GM10266 (cell line): ENCODE measurements at regions not wholly inside any gene's neighbourhood (a gene's known extent, or its start where the extent isn't known, plus 50 kb on each side); places are given as distances from the start of the nearest gene placed in this dataset.

Experiments used
- DNase-seq: peaks from one replicate; pipeline ENCODE4 v3.0.0; 2012; ENCODE audit errors: extremely low spot score
- CTCF ChIP-seq: IDR thresholded peaks from 2 replicates; pipeline ENCODE4 v1.5.1; 2012; ENCODE audit warnings: mild to moderate bottlenecking, low read depth; ENCODE audit not compliant: control insufficient read depth, insufficient read depth; ENCODE audit errors: missing control alignments

GRCh38 chr20:51287628-51288413 is 254.7 kb downstream of the NFATC2 start:
- no peak for TF ChIP-seq CTCF
- DNase-seq = no peak

- TF ChIP-seq CTCF = no peak
- DNase-seq = no peak
Measured at GRCh38 chr20:51286758-51287157, 255.8 kb downstream of the NFATC2 start.

- no peak for TF ChIP-seq CTCF
- no peak for DNase-seq
Measured at GRCh38 chr20:51285684-51286083, 256.8 kb downstream of the NFATC2 start.

- TF ChIP-seq CTCF = no peak
- no peak for DNase-seq
Measured at GRCh38 chr20:51284871-51285270, 257.6 kb downstream of the NFATC2 start.

GRCh38 chr20:51284176-51284575 is 258.3 kb downstream of the NFATC2 start:
- TF ChIP-seq CTCF = no peak
- DNase-seq = no peak

- no peak for TF ChIP-seq CTCF
- DNase-seq = no peak
Measured at GRCh38 chr20:51281521-51281920, 258.6 kb upstream of the KCNG1 start.

GRCh38 chr20:51280047-51280446 is 257.1 kb upstream of the KCNG1 start:
- no peak for TF ChIP-seq CTCF
- DNase-seq = no peak
